ENCODE measurements at regions not wholly inside any gene's neighbourhood (a gene's known extent, or its start where the extent isn't known, plus 50 kb on each side); places are given as distances from the start of the nearest gene placed in this dataset.

GRCh38 chr4:35252071-35252470 lies 992.2 kb downstream of the ARAP2 start:
- no peak for DNase-seq

- no peak for DNase-seq
These were observed 991.4 kb downstream of the ARAP2 start for GRCh38 chr4:35252866-35253265.

GRCh38 chr4:35253331-35253730 lies 991.0 kb downstream of the ARAP2 start:
- no peak for DNase-seq

- no peak for DNase-seq
These were observed 957.9 kb downstream of the ARAP2 start for GRCh38 chr4:35286434-35286833.

GRCh38 chr4:35300996-35301774 lies 943.1 kb downstream of the ARAP2 start:
- no peak for DNase-seq

- DNase-seq: no peak
These were observed 928.9 kb downstream of the ARAP2 start for GRCh38 chr4:35315419-35315818.

- no peak for DNase-seq
These were observed 918.3 kb downstream of the ARAP2 start for GRCh38 chr4:35325908-35326453.

GRCh38 chr4:35342833-35343232 lies 901.5 kb downstream of the ARAP2 start:
- DNase-seq: no peak

- DNase-seq: no peak
These were observed 897.0 kb downstream of the ARAP2 start for GRCh38 chr4:35347276-35347675.

- DNase-seq: no peak
These were observed 886.2 kb downstream of the ARAP2 start for GRCh38 chr4:35358001-35358584.

GRCh38 chr4:35364321-35364870 lies 879.9 kb downstream of the ARAP2 start:
- DNase-seq: no peak

GRCh38 chr4:35365186-35365585 lies 879.1 kb downstream of the ARAP2 start:
- DNase-seq: no peak

GRCh38 chr4:35399912-35400311 lies 844.4 kb downstream of the ARAP2 start:
- no peak for DNase-seq

- no peak for DNase-seq
These were observed 821.2 kb downstream of the ARAP2 start for GRCh38 chr4:35423104-35423503.

- DNase-seq: no peak
These were observed 796.8 kb downstream of the ARAP2 start for GRCh38 chr4:35447474-35447873.

- DNase-seq: no peak
These were observed 785.3 kb downstream of the ARAP2 start for GRCh38 chr4:35459045-35459444.

GRCh38 chr4:35461931-35462659 lies 782.2 kb downstream of the ARAP2 start:
- no peak for DNase-seq

- peak; percentile 16 for DNase-seq
These were observed 780.9 kb downstream of the ARAP2 start for GRCh38 chr4:35463251-35463952.

GRCh38 chr4:35464964-35465528 lies 779.3 kb downstream of the ARAP2 start:
- peak; percentile 61 for DNase-seq

GRCh38 chr4:35491093-35491492 lies 753.2 kb downstream of the ARAP2 start:
- no peak for DNase-seq

GRCh38 chr4:35493977-35494376 lies 750.3 kb downstream of the ARAP2 start:
- DNase-seq: no peak

- DNase-seq: no peak
These were observed 749.4 kb downstream of the ARAP2 start for GRCh38 chr4:35494955-35495354.
